Suprapubic skin (tissue), 4 donors: ENCODE measurements at regions not wholly inside any gene's neighbourhood (a gene's known extent, or its start where the extent isn't known, plus 50 kb on each side); places are given as distances from the start of the nearest gene placed in this dataset.

Experiments used
- EP300 ChIP-seq: sonication (generic); formaldehyde crosslinking; IDR thresholded peaks from one replicate; pipeline ENCODE4 v1.6.1; 2017; ENCODE audit warnings: antibody characterized with exemption
- POLR2A ChIP-seq, 2 donors: fragments of 450-650 bp; IDR thresholded peaks; one replicate each; pipeline ENCODE4 v1.6.1; 2017; ENCODE audit warnings: antibody characterized with exemption in 2 of 2, mild to moderate bottlenecking in 2 of 2, moderate library complexity in 2 of 2
- POLR2AphosphoS5 ChIP-seq, 3 donors: sonication (generic); formaldehyde crosslinking; IDR thresholded peaks; one replicate each; pipeline ENCODE4 v1.6.1; 2017; ENCODE audit warnings: antibody characterized with exemption in 3 of 3
- TF ChIP-seq, protein P1 (sequence below), 2 donors: fragments of 200-600 bp in 1 of 2; fragments of 450-650 bp in 1 of 2; sonication (generic) in 1 of 2; IDR thresholded peaks; one replicate each; pipeline ENCODE4 v1.5.1; 2016 to 2019; ENCODE audit warnings: antibody characterized with exemption in 2 of 2, mild to moderate bottlenecking in 1 of 2, moderate library complexity in 1 of 2

DNA sequence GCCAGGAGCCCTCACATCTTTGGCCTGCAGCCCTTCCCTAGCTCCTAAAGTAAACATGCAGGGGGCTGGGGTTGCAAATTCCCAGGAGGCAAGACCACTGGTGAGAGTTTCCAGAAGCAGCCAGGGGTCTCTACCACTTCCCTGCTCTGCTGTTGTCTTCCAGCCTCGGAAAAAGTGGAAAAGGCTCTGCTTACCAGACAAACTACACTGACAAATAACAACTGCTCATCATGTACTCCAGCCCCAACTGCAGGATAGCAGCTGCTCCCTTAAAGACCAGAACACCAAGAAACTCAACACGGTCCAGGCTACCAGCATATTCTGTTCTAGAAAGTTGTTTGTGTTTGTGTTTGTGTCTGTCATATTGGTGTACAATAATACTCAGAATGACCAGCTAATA, 187.5 kb upstream of the MARCKS start:
- no peak for TF ChIP-seq POLR2AphosphoS5 (IDR thresholded peaks at IDR 0.05)
- TF ChIP-seq, protein P1, sequence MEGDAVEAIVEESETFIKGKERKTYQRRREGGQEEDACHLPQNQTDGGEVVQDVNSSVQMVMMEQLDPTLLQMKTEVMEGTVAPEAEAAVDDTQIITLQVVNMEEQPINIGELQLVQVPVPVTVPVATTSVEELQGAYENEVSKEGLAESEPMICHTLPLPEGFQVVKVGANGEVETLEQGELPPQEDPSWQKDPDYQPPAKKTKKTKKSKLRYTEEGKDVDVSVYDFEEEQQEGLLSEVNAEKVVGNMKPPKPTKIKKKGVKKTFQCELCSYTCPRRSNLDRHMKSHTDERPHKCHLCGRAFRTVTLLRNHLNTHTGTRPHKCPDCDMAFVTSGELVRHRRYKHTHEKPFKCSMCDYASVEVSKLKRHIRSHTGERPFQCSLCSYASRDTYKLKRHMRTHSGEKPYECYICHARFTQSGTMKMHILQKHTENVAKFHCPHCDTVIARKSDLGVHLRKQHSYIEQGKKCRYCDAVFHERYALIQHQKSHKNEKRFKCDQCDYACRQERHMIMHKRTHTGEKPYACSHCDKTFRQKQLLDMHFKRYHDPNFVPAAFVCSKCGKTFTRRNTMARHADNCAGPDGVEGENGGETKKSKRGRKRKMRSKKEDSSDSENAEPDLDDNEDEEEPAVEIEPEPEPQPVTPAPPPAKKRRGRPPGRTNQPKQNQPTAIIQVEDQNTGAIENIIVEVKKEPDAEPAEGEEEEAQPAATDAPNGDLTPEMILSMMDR (IDR thresholded peaks at IDR 0.05), result no peak
- TF ChIP-seq POLR2A (IDR thresholded peaks at IDR 0.05), result no peak
- TF ChIP-seq EP300, result no peak
